ENCODE measurements at regions not wholly inside any gene's neighbourhood (a gene's known extent, or its start where the extent isn't known, plus 50 kb on each side); places are given as distances from the start of the nearest gene placed in this dataset.

- no peak for DNase-seq (ENCODE audit: low spot score)
Measured at GRCh38 chr14:29217813-29218450, 451.3 kb downstream of the FOXG1 start.

DNA sequence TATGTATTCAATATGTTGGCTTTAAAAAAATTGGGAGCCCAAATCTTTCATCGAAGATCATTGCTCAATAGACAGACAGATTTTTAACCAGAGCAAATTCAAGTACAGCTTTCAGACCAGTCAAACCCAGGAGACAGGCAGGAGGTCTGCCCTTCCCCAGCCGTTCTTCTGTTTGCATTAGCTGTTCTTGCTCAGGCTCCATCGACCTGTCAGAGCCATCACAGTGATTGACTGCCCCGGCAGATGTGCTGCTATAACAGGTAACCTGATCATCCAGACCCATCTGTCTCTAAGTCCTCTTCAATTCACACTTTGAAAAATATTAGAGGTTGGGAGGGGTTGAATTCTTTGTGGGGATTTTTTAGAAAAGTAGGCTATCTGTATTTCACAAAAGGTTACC is 453.5 kb downstream of the FOXG1 start:
- DNase-seq (ENCODE audit: low spot score), result no peak

- no peak for DNase-seq (ENCODE audit: low spot score)
Measured at GRCh38 chr14:29220566-29220965, 454.0 kb downstream of the FOXG1 start.

GRCh38 chr14:29222006-29222405 is 455.4 kb downstream of the FOXG1 start:
- DNase-seq (ENCODE audit: low spot score), result no peak

DNA sequence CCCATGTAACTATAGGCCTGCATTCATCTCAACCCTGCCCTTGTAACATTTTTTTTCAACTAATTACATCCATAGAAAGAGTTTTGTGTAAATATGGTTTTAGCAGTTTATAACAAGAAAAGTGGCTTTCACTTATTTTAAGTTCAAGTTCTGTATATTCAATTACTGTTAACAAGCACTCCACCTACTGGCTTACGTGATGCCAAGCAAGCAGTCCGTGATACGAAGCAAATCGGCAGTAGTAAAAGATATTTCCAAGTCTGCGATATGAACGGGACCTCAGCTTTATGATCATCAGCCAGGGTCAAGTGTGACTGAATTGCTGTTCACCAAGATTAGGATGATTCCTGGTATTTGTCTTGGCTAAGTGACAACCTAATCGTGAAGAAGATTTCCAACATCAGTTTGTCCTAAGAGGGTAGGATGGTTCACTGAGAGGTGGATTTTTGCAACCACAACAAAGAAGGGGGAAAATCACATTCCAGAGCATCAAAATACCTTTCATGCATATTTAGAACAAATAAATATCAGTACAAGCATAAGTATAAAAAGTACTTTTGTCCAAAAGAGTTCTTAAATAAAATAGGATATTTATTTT is 456.2 kb downstream of the FOXG1 start:
- peak; percentile 27 for DNase-seq (ENCODE audit: low spot score)

DNA sequence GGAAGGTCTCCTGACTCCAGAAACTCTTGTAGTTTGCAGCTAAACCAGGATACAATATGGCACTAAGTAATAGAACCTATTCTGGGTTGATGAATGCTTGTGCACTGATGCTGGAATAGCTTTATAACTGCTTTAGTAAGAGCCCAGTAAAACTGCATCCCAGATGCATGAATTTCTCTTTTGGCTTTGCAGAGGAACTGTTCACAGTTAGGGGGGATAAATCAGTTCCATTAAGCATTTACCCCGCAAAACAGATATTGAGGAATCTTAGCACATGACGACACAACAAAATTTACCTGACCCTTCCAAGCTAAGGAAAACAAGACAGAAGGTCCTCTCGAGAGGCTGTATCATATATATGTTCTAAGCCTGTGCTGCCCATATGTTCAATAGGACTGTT is 457.4 kb downstream of the FOXG1 start:
- no peak for DNase-seq (ENCODE audit: low spot score)

DNA sequence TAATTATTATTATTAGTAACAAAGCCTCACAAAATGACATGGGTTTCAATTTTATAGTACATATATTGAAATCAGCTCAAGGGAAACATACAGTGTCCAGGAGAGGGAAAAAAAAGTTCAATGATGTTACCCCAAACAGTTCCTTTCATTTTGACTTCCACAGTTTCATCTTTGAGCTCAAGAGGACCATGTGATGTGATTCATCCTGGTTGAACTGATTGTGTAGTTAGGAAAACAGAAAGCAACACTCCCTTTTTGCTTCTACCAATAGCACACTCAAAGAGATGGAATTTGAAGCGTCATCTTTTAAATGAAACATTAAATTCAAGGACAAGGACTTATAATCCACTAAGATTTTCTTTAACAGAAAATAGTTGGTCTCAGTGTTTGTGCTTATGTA is 461.0 kb downstream of the FOXG1 start:
- no peak for DNase-seq (ENCODE audit: low spot score)

- DNase-seq (ENCODE audit: low spot score), result no peak
Measured at GRCh38 chr14:29232153-29232552, 465.6 kb downstream of the FOXG1 start.

- DNase-seq (ENCODE audit: low spot score), result no peak
Measured at GRCh38 chr14:29232711-29233110, 466.1 kb downstream of the FOXG1 start.

GRCh38 chr14:29233188-29233587 is 466.6 kb downstream of the FOXG1 start:
- no peak for DNase-seq (ENCODE audit: low spot score)

GRCh38 chr14:29235991-29236390 is 469.4 kb downstream of the FOXG1 start:
- no peak for DNase-seq (ENCODE audit: low spot score)

GRCh38 chr14:29236401-29236800 is 469.8 kb downstream of the FOXG1 start:
- DNase-seq (ENCODE audit: low spot score), result no peak

- DNase-seq (ENCODE audit: low spot score), result peak; percentile 8
Measured at GRCh38 chr14:29236848-29237247, 470.3 kb downstream of the FOXG1 start.

- DNase-seq (ENCODE audit: low spot score), result peak; percentile 19
Measured at GRCh38 chr14:29240066-29240465, 473.5 kb downstream of the FOXG1 start.

DNA sequence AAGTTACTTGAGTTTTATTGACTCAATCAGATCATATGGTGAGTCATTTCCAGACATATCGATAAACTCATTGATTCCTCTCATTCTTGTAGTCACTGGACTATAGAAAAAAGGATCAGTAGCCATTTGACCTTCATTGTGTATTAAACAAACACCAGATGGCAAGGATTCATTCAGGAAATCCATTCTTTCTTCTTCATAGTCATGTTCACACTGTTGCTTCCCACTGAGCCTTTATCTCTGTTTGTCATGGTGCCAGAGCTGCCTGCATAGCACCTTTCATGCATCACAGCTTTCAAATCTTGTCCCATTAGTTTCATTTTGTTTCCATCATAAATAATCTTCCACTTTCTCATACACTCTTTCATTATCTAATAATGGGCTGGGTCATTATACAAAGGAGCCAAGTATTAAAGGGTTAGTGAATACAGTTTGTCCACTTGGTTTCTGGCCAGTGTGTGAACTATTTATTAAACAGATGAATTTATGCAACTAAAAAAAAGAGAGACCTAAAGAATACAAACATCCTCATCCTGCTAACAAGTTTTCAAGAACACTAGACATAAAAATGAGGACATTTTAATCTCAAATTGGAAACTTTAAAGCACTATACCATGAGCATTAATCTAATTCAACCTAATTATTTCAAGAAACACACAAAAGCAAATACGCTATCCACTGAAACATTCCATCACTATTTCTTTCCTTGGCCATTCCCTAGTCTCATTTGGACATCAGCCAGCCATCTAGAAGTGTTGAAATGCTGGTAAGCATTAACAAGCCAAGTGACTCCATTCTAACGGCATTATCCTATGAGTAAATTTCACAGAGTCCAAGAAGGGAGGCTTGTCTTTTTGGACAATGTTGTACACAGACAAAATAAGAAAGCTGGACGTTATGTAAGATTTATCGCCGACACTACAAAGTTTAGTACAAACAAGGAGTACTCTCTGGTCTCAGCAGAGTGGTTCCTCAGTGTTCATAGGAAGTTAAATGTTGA is 476.5 kb downstream of the FOXG1 start:
- DNase-seq (ENCODE audit: low spot score), result peak; percentile 13

GRCh38 chr14:29255692-29256091 is 489.1 kb downstream of the FOXG1 start:
- DNase-seq (ENCODE audit: low spot score), result no peak

GRCh38 chr14:29262979-29263378 is 496.4 kb downstream of the FOXG1 start:
- no peak for DNase-seq (ENCODE audit: low spot score)

GRCh38 chr14:29264865-29265264 is 498.3 kb downstream of the FOXG1 start:
- no peak for DNase-seq (ENCODE audit: low spot score)

DNA sequence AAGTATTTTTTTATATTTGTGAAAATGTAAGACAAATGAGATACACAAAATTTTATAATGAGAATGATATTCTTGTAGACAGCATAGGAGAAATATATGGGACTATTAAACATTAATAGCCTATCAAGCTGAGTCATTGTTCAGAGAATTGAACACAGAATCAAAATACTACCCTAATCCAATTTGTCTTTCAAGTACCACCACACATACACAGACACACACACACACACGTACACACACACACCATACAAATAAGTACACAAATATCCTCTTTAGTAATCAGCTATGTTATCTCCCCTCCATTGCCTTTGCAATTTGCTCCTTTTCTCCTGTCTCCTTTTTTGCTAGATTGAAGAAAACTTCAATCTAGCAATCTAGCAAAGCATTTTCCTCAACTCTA is 499.3 kb downstream of the FOXG1 start:
- DNase-seq (ENCODE audit: low spot score), result no peak

DNA sequence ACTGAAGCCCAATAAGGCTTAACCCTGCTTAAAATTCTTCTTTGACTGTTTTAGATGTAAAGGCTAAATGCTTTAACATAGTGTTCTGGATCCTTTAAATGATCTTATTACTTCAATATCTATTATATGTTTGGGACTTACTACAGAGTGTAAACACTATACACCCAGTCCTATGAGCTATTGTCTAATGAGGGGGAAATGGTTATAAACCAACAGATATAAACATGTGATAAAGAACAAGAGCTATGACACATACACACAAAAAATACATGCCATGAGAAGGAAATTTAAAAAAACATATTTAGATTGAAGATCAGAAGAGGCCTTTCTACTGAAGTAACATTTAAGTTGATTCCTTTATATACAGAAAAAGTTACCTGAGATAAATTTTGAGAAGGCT is 505.1 kb downstream of the FOXG1 start:
- DNase-seq (ENCODE audit: low spot score), result no peak

DNA sequence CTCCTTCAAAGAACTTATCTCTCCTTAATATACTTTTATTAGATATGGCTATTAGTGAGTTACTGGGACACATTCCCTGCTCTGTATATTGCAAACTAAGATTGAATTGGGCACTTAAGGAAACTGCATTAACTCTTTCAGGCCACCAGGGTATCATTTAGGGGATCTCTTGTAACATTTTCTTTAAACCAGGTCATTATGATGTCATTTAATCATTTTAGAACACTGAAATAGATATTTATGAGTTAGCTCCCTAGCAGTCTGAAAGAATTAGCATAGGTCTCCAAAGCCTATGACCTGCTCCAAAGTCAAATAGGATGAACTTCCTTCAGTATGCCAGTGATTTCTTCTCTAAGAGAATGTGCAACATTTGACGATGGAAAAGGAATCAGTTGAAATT is 506.9 kb downstream of the FOXG1 start:
- no peak for DNase-seq (ENCODE audit: low spot score)

DNA sequence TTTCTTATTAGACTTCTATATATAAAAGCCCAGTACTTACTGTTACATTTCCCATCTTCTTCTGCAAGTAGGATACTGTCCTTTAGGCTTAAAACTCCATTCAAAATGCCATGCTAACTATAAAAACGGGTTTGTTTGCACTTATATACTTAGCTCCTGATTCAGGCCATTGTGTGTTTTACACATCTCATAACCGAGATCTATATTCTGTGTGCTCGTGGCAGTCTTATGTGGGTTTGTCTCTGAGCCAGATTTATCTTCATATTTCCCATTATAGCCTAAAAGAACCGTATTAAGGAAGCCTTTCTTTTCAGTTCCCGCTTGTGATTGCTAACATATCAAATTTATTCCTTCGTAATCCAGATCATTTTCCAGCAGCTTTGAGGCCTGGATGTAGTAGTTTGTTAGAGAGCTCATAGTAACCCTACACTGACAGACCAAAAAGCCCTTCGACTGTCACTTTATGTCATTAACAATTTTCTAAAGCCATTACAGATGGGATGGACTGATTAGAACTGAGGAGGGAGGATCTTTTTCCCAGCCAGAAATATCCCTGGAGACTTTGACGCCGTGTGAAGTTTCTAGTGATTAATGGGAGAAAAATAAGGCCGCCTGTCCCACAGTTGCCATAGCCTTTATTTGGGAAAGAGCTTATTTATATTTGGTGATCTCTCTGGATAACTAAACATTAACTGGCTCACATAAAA is 508.5 kb downstream of the FOXG1 start:
- no peak for DNase-seq (ENCODE audit: low spot score)
